Stomach (tissue), 4 donors: ENCODE measurements at regions not wholly inside any gene's neighbourhood (a gene's known extent, or its start where the extent isn't known, plus 50 kb on each side); places are given as distances from the start of the nearest gene placed in this dataset.

Source experiments
- CTCF ChIP-seq, 7 experiments: fragments of 450-650 bp in 4 of 7; fragments of 200-600 bp in 3 of 7; sonication (generic) in 3 of 7; IDR thresholded peaks; one replicate each; pipeline ENCODE4 v1.5.1; 2016 to 2019; ENCODE audit warnings: antibody characterized with exemption in 7 of 7, control low read depth in 2 of 7, mild to moderate bottlenecking in 1 of 7
- POLR2A ChIP-seq, 4 donors: fragments of 450-650 bp; IDR thresholded peaks; one replicate each; pipeline ENCODE4 v1.6.1; 2016; ENCODE audit warnings: antibody characterized with exemption in 4 of 4, control low read depth in 2 of 4, mild to moderate bottlenecking in 1 of 4, moderate library complexity in 1 of 4
- POLR2AphosphoS5 ChIP-seq, 3 donors: sonication (generic); formaldehyde crosslinking; IDR thresholded peaks; one replicate each; pipeline ENCODE4 v1.6.1; 2016; ENCODE audit warnings: antibody characterized with exemption in 3 of 3

GRCh38 chr5:167673942-167674341 lies 617.5 kb upstream of the WWC1 start:
- TF ChIP-seq CTCF (IDR thresholded peaks at IDR 0.05) (no peak), POLR2AphosphoS5 (IDR thresholded peaks at IDR 0.05) (no peak), POLR2A (IDR thresholded peaks at IDR 0.05) (no peak)
